NOMO-1 treated with dmso at 0.1 percent for 144 hours (cell line): ENCODE measurements at regions not wholly inside any gene's neighbourhood (a gene's known extent, or its start where the extent isn't known, plus 50 kb on each side); places are given as distances from the start of the nearest gene placed in this dataset.
"Not testable (repeated sequence)": the region's sequence is repeated elsewhere in the genome, so short reads cannot be mapped to it uniquely, and the experiment has no call there.

ENCODE experiments used
- DNase-seq: peaks from one replicate; lab custom pipeline; 2025; ENCODE audit not compliant: unreplicated experiment; lab: John Stamatoyannopoulos, UW

- DNase-seq: no peak
Observed at GRCh38 chr12:59155448-59155847, 235.1 kb upstream of the LRIG3 start.

- DNase-seq: no peak
Observed at GRCh38 chr12:59151243-59151642, 230.9 kb upstream of the LRIG3 start.

GRCh38 chr12:59149995-59150642 is 229.8 kb upstream of the LRIG3 start:
- peak; percentile 2 for DNase-seq

- DNase-seq: no peak
Observed at GRCh38 chr12:59147791-59148190, 227.5 kb upstream of the LRIG3 start.

GRCh38 chr12:59142183-59142790 is 222.0 kb upstream of the LRIG3 start:
- no peak for DNase-seq

GRCh38 chr12:59134750-59135149 is 214.4 kb upstream of the LRIG3 start:
- no peak for DNase-seq

- DNase-seq: no peak
Observed at GRCh38 chr12:59131462-59131861, 211.2 kb upstream of the LRIG3 start.

GRCh38 chr12:59122784-59123183 is 202.5 kb upstream of the LRIG3 start:
- no peak for DNase-seq

GRCh38 chr12:59121451-59121850 is 201.1 kb upstream of the LRIG3 start:
- no peak for DNase-seq

- no peak for DNase-seq
Observed at GRCh38 chr12:59119676-59120075, 199.4 kb upstream of the LRIG3 start.

- DNase-seq: no peak
Observed at GRCh38 chr12:59118356-59118755, 198.1 kb upstream of the LRIG3 start.

- no peak for DNase-seq
Observed at GRCh38 chr12:59115995-59116394, 195.7 kb upstream of the LRIG3 start.

- no peak for DNase-seq
Observed at GRCh38 chr12:59115526-59115925, 195.2 kb upstream of the LRIG3 start.

GRCh38 chr12:59113831-59114615 is 193.7 kb upstream of the LRIG3 start:
- DNase-seq: peak; percentile 61

- no peak for DNase-seq
Observed at GRCh38 chr12:59111851-59112250, 191.5 kb upstream of the LRIG3 start.

- DNase-seq: not testable (repeated sequence)
Observed at GRCh38 chr12:59108516-59108915, 188.2 kb upstream of the LRIG3 start.

GRCh38 chr12:59100585-59100984 is 180.3 kb upstream of the LRIG3 start:
- DNase-seq: no peak

GRCh38 chr12:59097876-59098275 is 177.6 kb upstream of the LRIG3 start:
- DNase-seq: no peak

- DNase-seq: no peak
Observed at GRCh38 chr12:59096246-59096645, 175.9 kb upstream of the LRIG3 start.

- DNase-seq: no peak
Observed at GRCh38 chr12:59093073-59093772, 172.9 kb upstream of the LRIG3 start.

GRCh38 chr12:59088673-59089072 is 168.4 kb upstream of the LRIG3 start:
- no peak for DNase-seq

- no peak for DNase-seq
Observed at GRCh38 chr12:59087691-59088090, 167.4 kb upstream of the LRIG3 start.
